Midbrain (tissue), 1 donor: ENCODE measurements at regions not wholly inside any gene's neighbourhood (a gene's known extent, or its start where the extent isn't known, plus 50 kb on each side); places are given as distances from the start of the nearest gene placed in this dataset.
A peak's percentile ranks its signal among the peaks of the same experiment; 100 is the strongest.
"Not testable (repeated sequence)": the region's sequence is repeated elsewhere in the genome, so short reads cannot be mapped to it uniquely, and the experiment has no call there.

Experiments used
- DNase-seq: peaks from one replicate; lab custom pipeline; 2025; lab: John Stamatoyannopoulos, UW

- DNase-seq: no peak
These were observed 422.5 kb upstream of the RGS17 start for GRCh38 chr6:153553627-153554026.

- no peak for DNase-seq
These were observed 408.5 kb upstream of the RGS17 start for GRCh38 chr6:153539602-153540001.

GRCh38 chr6:153538491-153538890, 407.4 kb upstream of the RGS17 start:
- no peak for DNase-seq

GRCh38 chr6:153537422-153537821, 406.3 kb upstream of the RGS17 start:
- DNase-seq: no peak

- DNase-seq: no peak
These were observed 395.4 kb upstream of the RGS17 start for GRCh38 chr6:153526479-153526878.

GRCh38 chr6:153525998-153526397, 394.9 kb upstream of the RGS17 start:
- DNase-seq: no peak

- no peak for DNase-seq
These were observed 392.3 kb upstream of the RGS17 start for GRCh38 chr6:153523390-153523789.

GRCh38 chr6:153511896-153512496, 380.9 kb upstream of the RGS17 start:
- peak; percentile 42 for DNase-seq

- DNase-seq: no peak
These were observed 372.7 kb upstream of the RGS17 start for GRCh38 chr6:153503810-153504209.

GRCh38 chr6:153493501-153493900, 362.4 kb upstream of the RGS17 start:
- DNase-seq: no peak

GRCh38 chr6:153489479-153489878, 358.4 kb upstream of the RGS17 start:
- no peak for DNase-seq

- no peak for DNase-seq
These were observed 357.2 kb upstream of the RGS17 start for GRCh38 chr6:153488267-153488666.

- no peak for DNase-seq
These were observed 354.0 kb upstream of the RGS17 start for GRCh38 chr6:153485072-153485471.

GRCh38 chr6:153484056-153484455, 353.0 kb upstream of the RGS17 start:
- DNase-seq: no peak

- no peak for DNase-seq
These were observed 345.2 kb upstream of the RGS17 start for GRCh38 chr6:153476243-153476642.

- no peak for DNase-seq
These were observed 334.0 kb upstream of the RGS17 start for GRCh38 chr6:153465050-153465449.

GRCh38 chr6:153449279-153449678, 318.2 kb upstream of the RGS17 start:
- no peak for DNase-seq

GRCh38 chr6:153442749-153443148, 311.7 kb upstream of the RGS17 start:
- not testable (repeated sequence) for DNase-seq

GRCh38 chr6:153442096-153442495, 311.0 kb upstream of the RGS17 start:
- DNase-seq: no peak

GRCh38 chr6:153437193-153437592, 306.1 kb upstream of the RGS17 start:
- DNase-seq: no peak

GRCh38 chr6:153436351-153436750, 305.3 kb upstream of the RGS17 start:
- no peak for DNase-seq

GRCh38 chr6:153435787-153436186, 304.7 kb upstream of the RGS17 start:
- DNase-seq: no peak

- no peak for DNase-seq
These were observed 294.5 kb upstream of the RGS17 start for GRCh38 chr6:153425536-153425935.

GRCh38 chr6:153424719-153425400, 293.8 kb upstream of the RGS17 start:
- no peak for DNase-seq
